ENCODE measurements at regions not wholly inside any gene's neighbourhood (a gene's known extent, or its start where the extent isn't known, plus 50 kb on each side); places are given as distances from the start of the nearest gene placed in this dataset.

DNA sequence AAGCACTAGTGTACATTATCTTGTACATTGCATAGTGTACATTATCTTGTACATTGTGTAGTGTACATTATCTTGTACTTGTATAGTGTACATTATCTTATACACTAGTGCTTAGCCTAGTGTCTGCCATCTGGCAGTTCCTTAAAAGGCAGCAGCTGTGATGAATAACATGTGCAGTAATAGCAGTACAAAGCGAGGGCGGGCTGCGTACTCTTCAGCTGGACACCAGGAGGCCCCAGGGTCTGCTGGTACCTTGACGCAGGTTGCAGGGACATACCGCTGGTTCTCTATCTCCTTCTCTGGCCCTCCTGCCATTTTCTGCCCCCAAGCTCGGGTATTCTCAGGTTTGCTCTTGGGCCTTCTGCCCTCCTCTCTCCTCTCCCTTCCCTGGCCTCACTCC lies 149.6 kb downstream of the SEC16B start (continued):
- TF ChIP-seq, protein P1, sequence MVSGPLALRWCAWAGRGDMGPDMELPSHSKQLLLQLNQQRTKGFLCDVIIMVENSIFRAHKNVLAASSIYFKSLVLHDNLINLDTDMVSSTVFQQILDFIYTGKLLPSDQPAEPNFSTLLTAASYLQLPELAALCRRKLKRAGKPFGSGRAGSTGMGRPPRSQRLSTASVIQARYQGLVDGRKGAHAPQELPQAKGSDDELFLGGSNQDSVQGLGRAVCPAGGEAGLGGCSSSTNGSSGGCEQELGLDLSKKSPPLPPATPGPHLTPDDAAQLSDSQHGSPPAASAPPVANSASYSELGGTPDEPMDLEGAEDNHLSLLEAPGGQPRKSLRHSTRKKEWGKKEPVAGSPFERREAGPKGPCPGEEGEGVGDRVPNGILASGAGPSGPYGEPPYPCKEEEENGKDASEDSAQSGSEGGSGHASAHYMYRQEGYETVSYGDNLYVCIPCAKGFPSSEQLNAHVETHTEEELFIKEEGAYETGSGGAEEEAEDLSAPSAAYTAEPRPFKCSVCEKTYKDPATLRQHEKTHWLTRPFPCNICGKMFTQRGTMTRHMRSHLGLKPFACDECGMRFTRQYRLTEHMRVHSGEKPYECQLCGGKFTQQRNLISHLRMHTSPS (CRISPR knock-in tag; IDR thresholded peaks at IDR 0.05; ENCODE audit: low read depth) = no peak
- no peak for TF ChIP-seq EED (CRISPR knock-in tag; IDR thresholded peaks at IDR 0.05)
- no peak for TF ChIP-seq NONO (IDR thresholded peaks at IDR 0.05)
- TF ChIP-seq NONO (CRISPR knock-in tag; conservative IDR thresholded peaks at IDR 0.05) = no peak
- TF ChIP-seq ARNT2 (CRISPR knock-in tag; IDR thresholded peaks at IDR 0.05; ENCODE audit: low read depth) = no peak

DNA sequence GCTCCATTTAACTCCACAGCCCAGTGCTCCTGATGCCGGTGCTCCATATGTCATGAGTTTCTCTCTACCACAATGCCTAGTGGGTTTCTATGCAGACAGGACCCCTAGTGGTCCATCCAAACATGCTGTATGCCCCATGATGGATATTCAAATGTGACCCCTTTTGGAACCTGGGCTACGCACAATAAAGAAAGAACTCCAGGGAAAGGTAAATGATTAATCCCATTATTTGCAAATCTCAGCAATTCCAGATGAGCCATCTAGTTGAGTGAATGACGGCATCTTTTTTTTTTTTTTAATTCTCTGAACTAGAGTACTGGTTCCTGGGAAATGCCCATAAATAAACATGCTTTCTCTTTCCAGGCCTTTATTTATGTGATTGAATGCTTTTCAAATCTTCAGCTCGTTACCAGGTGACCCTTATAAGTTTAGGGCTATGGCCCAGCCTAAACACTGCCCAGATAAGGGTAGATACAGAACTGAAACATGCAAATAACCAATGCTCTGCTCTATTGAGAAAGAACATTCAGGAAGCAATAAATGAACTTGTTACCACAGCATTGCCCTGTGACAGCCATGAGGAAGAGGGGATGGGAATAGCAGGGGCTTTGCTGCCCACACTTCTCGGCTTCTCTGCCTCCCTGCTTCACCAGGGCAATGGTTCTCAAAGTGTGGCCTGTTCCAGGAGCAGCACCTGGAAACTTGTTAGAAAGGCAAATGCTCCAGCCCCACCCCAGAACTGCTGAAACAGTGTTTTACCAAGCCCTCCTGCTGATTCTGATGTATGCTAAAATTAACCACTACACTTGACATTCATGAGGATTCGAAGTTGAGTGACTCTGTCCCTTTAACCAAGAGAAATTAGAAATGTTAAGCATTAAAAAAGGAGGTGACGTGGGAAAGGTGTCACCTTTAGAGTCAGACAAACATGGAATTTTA lies 151.7 kb downstream of the SEC16B start:
- Histone ChIP-seq H2AFZ (ENCODE audit: low read length) (no peak overlapping the region), H3K9me3 (ENCODE audit: low read length) (no peaks in the 10 kb centered on the region), H3K4me1 (ENCODE audit: insufficient read depth, low read length) (no peaks in the 10 kb centered on the region), H3K27ac (ENCODE audit: extremely low read length, insufficient read depth, low read length) (no peak overlapping the region), H3K4me3 (replicated peaks in 1 of 3; ENCODE audit: insufficient read depth in 1 of 3, low read depth in 2 of 3, low read length in 3 of 3) (no peak overlapping the region), H3K9ac (ENCODE audit: insufficient read depth, low read depth, low read length) (no peak overlapping the region), H4K20me1 (ENCODE audit: insufficient read depth, low read length) (no peaks in the 10 kb centered on the region), H3K4me2 (ENCODE audit: low read depth, low read length) (no peak overlapping the region), H3K27me3 (ENCODE audit: control insufficient read depth in 1 of 2, insufficient read depth in 2 of 2, low read length in 2 of 2) (no peaks in the 10 kb centered on the region; a peak in 3 of 5 replicates), H3K36me3 (replicated peaks in 1 of 2; ENCODE audit: control insufficient read depth in 1 of 2, insufficient read depth in 2 of 2, low read length in 2 of 2) (no peaks in the 10 kb centered on the region), H3K79me2 (ENCODE audit: insufficient read depth, low read length) (no peaks in the 10 kb centered on the region)
- ATAC-seq (no peak), FAIRE-seq (no peak), DNase-seq (ENCODE audit: low spot score) (no peak)
- in situ Hi-C loops (cut with HindIII; ENCODE audit: extremely low pct_ligation_motif_present, low pct_unique_long_range_greater_than_20kb) (no loop called here), intact Hi-C loops (cut with micrococcal nuclease; ENCODE audit: unreplicated experiment) (no loop called here)
- ChIA-PET CTCF (ENCODE audit: low intra/inter-chr PET ratio, low total read pairs) (no interaction called here), POLR2A (no interaction called here)
- TF ChIP-seq MAFK (conservative IDR thresholded peaks at IDR 0.05 in 1 of 2, IDR thresholded peaks at IDR 0.05 in 1 of 2; ENCODE audit: low read length in 2 of 2) = peak; percentile 14 to 19; a peak in 1 of 4 replicates
- no peak for TF ChIP-seq TOPORS (CRISPR knock-in tag; IDR thresholded peaks at IDR 0.05)
- 8% methylated on average over 6 of the region's 7 CpGs for WGBS (ENCODE audit: low lambda C conversion rate)
- BruUV-seq (replicated peaks) = no TSS peak

Measured in HepG2 (cell line).